NCI-H146 treated with DMSO at 0.1 percent for 48 hours (cell line): ENCODE measurements at regions not wholly inside any gene's neighbourhood (a gene's known extent, or its start where the extent isn't known, plus 50 kb on each side); places are given as distances from the start of the nearest gene placed in this dataset.
A peak's percentile ranks its signal among the peaks of the same experiment; 100 is the strongest.

ENCODE experiments used
- DNase-seq: peaks from one replicate; lab custom pipeline; 2025; ENCODE audit not compliant: unreplicated experiment; lab: John Stamatoyannopoulos, UW

GRCh38 chr13:106858903-106859532, 291.1 kb upstream of the ARGLU1 start:
- DNase-seq: no peak

- no peak for DNase-seq
Observed at GRCh38 chr13:106852436-106852835, 284.5 kb upstream of the ARGLU1 start.

DNA sequence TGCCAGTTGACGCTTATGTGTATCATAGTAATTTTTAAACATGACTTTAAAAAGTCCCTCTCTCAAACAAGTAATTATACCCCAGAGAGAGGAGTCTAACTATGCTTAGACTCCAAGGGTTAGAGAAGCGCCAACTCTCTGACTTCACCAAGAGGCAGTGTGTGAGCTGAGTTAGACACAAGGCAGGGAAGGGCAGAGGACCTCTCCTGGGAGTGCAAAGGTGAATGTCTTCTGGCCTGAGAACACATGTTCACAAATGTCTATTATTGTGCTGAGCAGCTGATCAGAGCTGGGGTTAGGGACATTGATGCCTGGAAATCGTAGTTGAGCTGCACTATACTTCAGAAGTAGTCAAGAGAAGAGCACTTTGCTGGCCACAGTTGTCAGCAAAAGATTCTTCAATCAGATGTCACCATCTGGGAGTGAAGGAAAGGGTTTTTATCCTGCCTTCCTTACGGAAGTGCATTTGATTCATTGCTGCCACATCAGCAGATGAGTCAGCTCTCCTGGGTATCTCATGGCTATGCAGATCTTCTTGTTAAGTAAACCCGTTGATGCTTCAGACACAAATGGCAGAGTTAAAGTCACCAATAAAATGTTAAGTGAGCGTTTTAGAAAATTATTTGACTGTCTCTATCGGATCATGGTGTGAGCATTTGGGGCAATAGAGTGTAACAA, 283.2 kb upstream of the ARGLU1 start:
- DNase-seq: no peak

- DNase-seq: no peak
Observed at GRCh38 chr13:106846571-106847448, 278.9 kb upstream of the ARGLU1 start.

- DNase-seq: no peak
Observed at GRCh38 chr13:106836186-106836802, 268.4 kb upstream of the ARGLU1 start.

- no peak for DNase-seq
Observed at GRCh38 chr13:106835477-106835876, 267.5 kb upstream of the ARGLU1 start.

DNA sequence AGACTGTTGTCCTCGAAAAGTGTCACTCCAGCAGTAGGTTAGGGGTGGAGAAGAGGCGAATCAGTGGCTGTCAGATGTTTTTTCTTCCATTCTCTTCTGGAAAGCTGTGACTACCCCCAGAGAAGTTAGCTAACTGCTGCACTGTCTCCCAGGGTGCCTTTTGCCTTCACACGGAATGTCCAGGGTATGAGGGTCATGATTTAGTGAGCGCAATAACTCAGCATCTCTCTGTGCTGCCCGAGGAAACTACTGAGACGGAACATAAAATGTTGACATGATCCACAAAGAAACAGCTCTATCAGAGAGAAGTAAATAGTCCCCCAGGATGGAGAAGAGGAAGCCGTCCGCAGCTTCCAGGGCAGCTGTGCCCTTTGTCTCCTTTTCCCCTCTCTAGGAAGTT, 254.0 kb upstream of the ARGLU1 start:
- DNase-seq: no peak

- no peak for DNase-seq
Observed at GRCh38 chr13:106819413-106820180, 251.7 kb upstream of the ARGLU1 start.

- no peak for DNase-seq
Observed at GRCh38 chr13:106818971-106819370, 251.0 kb upstream of the ARGLU1 start.

DNA sequence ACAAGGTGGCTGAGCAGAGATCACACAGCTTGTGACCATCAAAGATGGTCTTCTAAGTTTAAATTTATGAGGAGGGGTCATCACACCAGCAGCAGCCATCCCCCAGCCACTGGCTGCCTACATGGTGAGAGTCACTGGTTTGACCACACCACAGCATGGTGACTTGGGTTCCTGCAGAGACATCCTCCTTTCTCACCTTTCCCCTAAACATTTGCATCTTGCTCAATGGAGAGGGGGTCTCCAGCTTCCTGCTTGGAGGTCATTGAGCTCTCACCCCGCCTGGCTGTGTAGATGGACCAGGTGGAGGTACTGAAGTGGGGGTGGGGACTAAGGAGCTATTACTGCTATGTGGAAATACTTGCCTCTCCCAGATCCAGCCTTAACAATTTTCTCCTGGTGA, 247.6 kb upstream of the ARGLU1 start:
- no peak for DNase-seq

- no peak for DNase-seq
Observed at GRCh38 chr13:106814463-106814862, 246.5 kb upstream of the ARGLU1 start.

- no peak for DNase-seq
Observed at GRCh38 chr13:106810069-106810468, 242.1 kb upstream of the ARGLU1 start.

GRCh38 chr13:106804991-106805390, 237.1 kb upstream of the ARGLU1 start:
- DNase-seq: no peak

- no peak for DNase-seq
Observed at GRCh38 chr13:106802917-106803316, 235.0 kb upstream of the ARGLU1 start.

- no peak for DNase-seq
Observed at GRCh38 chr13:106799781-106800335, 231.9 kb upstream of the ARGLU1 start.

DNA sequence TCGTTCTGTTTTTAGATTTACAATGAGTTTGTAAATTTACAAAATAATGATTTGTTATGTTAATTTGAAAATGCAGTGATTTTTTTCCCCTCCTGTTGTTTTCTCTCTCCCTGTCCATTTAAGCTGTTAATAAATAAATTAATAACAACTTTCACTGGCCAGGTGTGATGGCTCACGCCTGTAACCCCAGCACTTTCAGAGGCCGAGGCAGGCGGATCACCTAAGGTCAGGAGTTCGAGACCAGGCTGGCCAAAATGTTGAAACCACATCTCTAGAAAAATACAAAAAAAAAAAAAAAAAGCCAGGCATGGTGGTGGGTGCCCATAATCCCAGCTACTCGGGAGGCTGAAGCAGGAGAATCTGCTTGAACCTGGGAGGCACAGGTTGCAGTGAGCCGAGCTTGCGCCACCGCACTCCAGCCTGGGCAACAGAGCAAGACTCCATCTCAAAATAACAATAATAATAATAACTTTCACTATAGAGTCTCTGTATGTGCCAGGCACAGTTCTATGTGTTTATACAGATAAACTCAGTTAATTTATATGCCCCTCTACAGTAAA, 229.2 kb upstream of the ARGLU1 start:
- no peak for DNase-seq

DNA sequence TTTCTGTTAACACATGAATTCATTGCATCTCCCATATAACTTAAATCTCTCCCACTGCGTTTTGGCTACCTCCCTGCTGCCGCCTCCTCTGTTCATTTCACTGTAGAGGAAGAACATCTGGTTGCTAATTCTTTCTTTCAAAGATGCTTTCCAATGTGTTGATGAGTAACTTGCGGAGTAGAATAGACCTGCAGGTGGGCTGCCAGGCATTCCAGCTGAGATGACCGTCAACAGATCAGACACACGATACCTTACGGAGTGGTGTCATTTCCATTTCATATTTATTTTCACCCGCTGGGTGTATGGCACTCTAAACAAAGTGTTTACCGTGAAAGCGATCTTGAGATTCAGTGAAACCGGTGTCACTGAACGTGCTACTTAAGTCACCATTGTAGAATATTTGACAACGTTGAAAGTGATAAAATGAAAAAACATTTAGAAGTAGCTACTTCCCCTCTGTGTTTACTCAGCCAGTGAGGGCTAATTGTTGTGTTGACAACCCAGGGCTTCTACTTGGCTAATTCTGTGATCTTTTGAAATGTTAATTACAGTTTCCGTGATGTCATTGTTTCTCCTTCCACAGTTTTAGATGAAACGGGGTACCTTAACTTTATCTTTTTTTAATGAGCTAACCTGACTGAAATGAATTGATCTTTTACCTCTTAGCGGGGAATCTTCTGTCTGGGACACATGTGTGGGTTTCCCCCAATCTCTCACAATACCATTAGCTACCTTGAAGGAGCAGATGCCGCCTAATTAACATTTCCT, 228.5 kb upstream of the ARGLU1 start:
- DNase-seq: peak; percentile 7

GRCh38 chr13:106795847-106796246, 227.9 kb upstream of the ARGLU1 start:
- DNase-seq: no peak

- DNase-seq: no peak
Observed at GRCh38 chr13:106794117-106794516, 226.2 kb upstream of the ARGLU1 start.
